Esophagus muscularis mucosa (tissue), 3 donors: ENCODE measurements at regions not wholly inside any gene's neighbourhood (a gene's known extent, or its start where the extent isn't known, plus 50 kb on each side); places are given as distances from the start of the nearest gene placed in this dataset.

Source experiments
- CTCF ChIP-seq, 3 experiments: fragments of 200-600 bp in 2 of 3; fragments of 450-650 bp in 1 of 3; sonication (generic) in 2 of 3; IDR thresholded peaks; one replicate each; pipeline ENCODE4 v1.5.1; 2017 to 2019; ENCODE audit warnings: antibody characterized with exemption in 3 of 3, mild to moderate bottlenecking in 2 of 3, moderate library complexity in 1 of 3
- POLR2A ChIP-seq: fragments of 450-650 bp; IDR thresholded peaks from one replicate; pipeline ENCODE4 v1.6.1; 2017; ENCODE audit warnings: antibody characterized with exemption, moderate library complexity, mild to moderate bottlenecking, low read depth

GRCh38 chr18:14947482-14948162 is 199.7 kb downstream of the ANKRD30B start:
- TF ChIP-seq CTCF (IDR thresholded peaks at IDR 0.05) (no peak), POLR2A (no peak)
